IMR-90 (cell line): ENCODE measurements at regions not wholly inside any gene's neighbourhood (a gene's known extent, or its start where the extent isn't known, plus 50 kb on each side); places are given as distances from the start of the nearest gene placed in this dataset.
A peak's percentile ranks its signal among the peaks of the same experiment; 100 is the strongest.

Experiments used
- ATAC-seq: fragments of 200-7000 bp; cut with Tn5 transposase; 2 replicates; pipeline ENCODE4 v1.9.1; 2020; ENCODE audit warnings: low read depth, mild to moderate bottlenecking, moderate library complexity
- BruUV-seq: library from RNA; stranded (reverse); fragments of 400-500 nt; replicated peaks from 2 replicates; lab custom pipeline; 2021; lab: Mats Ljungman, UMichigan
- CTCF ChIA-PET: fragments of 300-600 bp; formaldehyde crosslinking; extraction: SDS; loops from one replicate; lab custom pipeline; 2021; ENCODE audit warnings: antibody characterized with exemption; lab: Yijun Ruan, JAX
- POLR2A ChIA-PET: fragments of 300-600 bp; sonication (Branson Sonifier 250); formaldehyde crosslinking; loops from one replicate; lab custom pipeline; 2022; ENCODE audit warnings: antibody characterized with exemption; ENCODE audit not compliant: unreplicated experiment; lab: Charles Lee
- DNase-seq: peaks from one replicate; pipeline ENCODE4 v3.0.0; 2013
- H2AFZ ChIP-seq: replicated peaks from 2 replicates; pipeline ENCODE3; 2013; ENCODE audit warnings: low read length, mild to moderate bottlenecking; ENCODE audit not compliant: poor library complexity
- H2AK5ac ChIP-seq: 2 replicates; pipeline ENCODE4 v1.6.1; 2013; ENCODE audit warnings: low read depth, low read length, inconsistent platforms
- H2AK9ac ChIP-seq: replicated peaks from 2 replicates; pipeline ENCODE3; 2013; ENCODE audit warnings: mild to moderate bottlenecking, low read depth, low read length, moderate library complexity; ENCODE audit not compliant: poor library complexity
- H2BK120ac ChIP-seq: 2 replicates; pipeline ENCODE4 v1.6.1; 2013; ENCODE audit warnings: low read depth, low read length, inconsistent platforms
- H2BK15ac ChIP-seq: 3 replicates; pipeline ENCODE4 v1.6.1; 2013; ENCODE audit warnings: low read depth, low read length, inconsistent platforms
- H2BK20ac ChIP-seq: 2 replicates; pipeline ENCODE4 v1.6.1; 2013; ENCODE audit warnings: low read depth, mild to moderate bottlenecking, inconsistent platforms, low read length, moderate library complexity
- H2BK5ac ChIP-seq: 2 replicates; pipeline ENCODE4 v1.6.1; 2013; ENCODE audit warnings: mild to moderate bottlenecking, low read depth, low read length, inconsistent platforms; ENCODE audit not compliant: poor library complexity, severe bottlenecking
- H3K14ac ChIP-seq: replicated peaks from 2 replicates; pipeline ENCODE4 v1.6.1; 2013; ENCODE audit warnings: low read depth, low read length, inconsistent platforms
- H3K18ac ChIP-seq: 2 replicates; pipeline ENCODE4 v1.6.1; 2013; ENCODE audit warnings: low read depth, low read length, control low read depth
- H3K23ac ChIP-seq: 2 replicates; pipeline ENCODE4 v1.6.1; 2013; ENCODE audit warnings: low read depth, low read length, inconsistent platforms
- H3K27ac ChIP-seq: 2 replicates; pipeline ENCODE4 v1.5.1; 2013; ENCODE audit warnings: mild to moderate bottlenecking, control low read depth, low read length; ENCODE audit not compliant: insufficient read depth
- H3K27me3 ChIP-seq: 2 replicates; pipeline ENCODE4 v1.6.1; 2013; ENCODE audit warnings: low read length; ENCODE audit not compliant: control insufficient read depth, insufficient read depth
- H3K36me3 ChIP-seq: 2 replicates; pipeline ENCODE4 v1.6.1; 2013; ENCODE audit warnings: low read length, mixed read lengths; ENCODE audit not compliant: control insufficient read depth, insufficient read depth
- H3K4ac ChIP-seq: 2 replicates; pipeline ENCODE4 v1.6.1; 2013; ENCODE audit warnings: low read depth, low read length, inconsistent platforms
- H3K4me1 ChIP-seq: 2 replicates; pipeline ENCODE4 v1.6.1; 2013; ENCODE audit warnings: low read length, mixed read lengths; ENCODE audit not compliant: control insufficient read depth, insufficient read depth
- H3K4me2 ChIP-seq: 2 replicates; pipeline ENCODE4 v1.6.1; 2013; ENCODE audit warnings: low read depth, mild to moderate bottlenecking, control low read depth, low read length, moderate library complexity
- H3K4me3 ChIP-seq: 2 replicates; pipeline ENCODE4 v1.5.1; 2013; ENCODE audit warnings: low read depth, mild to moderate bottlenecking, control low read depth, low read length, moderate library complexity; ENCODE audit not compliant: insufficient read depth
- H3K56ac ChIP-seq: 2 replicates; pipeline ENCODE4 v1.6.1; 2013; ENCODE audit warnings: low read length, inconsistent platforms; ENCODE audit not compliant: insufficient read depth; ENCODE audit errors: extremely low read depth
- H3K79me1 ChIP-seq, 2 experiments: 2 replicates each; pipeline ENCODE4 v1.6.1; 2013; ENCODE audit warnings: low read length in 2 of 2, inconsistent platforms in 1 of 2, low read depth in 1 of 2
- H3K9ac ChIP-seq: 2 replicates; pipeline ENCODE4 v1.6.1; 2013; ENCODE audit warnings: low read depth, low read length, control low read depth
- H3K9me1 ChIP-seq: 2 replicates; pipeline ENCODE4 v1.6.1; 2013; ENCODE audit warnings: low read length, inconsistent platforms; ENCODE audit not compliant: insufficient read depth
- H3K9me3 ChIP-seq: 2 replicates; pipeline ENCODE4 v1.6.1; 2013; ENCODE audit warnings: low read length; ENCODE audit not compliant: control insufficient read depth, insufficient read depth
- H4K20me1 ChIP-seq: 2 replicates; pipeline ENCODE4 v1.6.1; 2013; ENCODE audit warnings: low read length, inconsistent platforms; ENCODE audit not compliant: insufficient read depth
- H4K5ac ChIP-seq: 2 replicates; pipeline ENCODE4 v1.6.1; 2013; ENCODE audit warnings: mild to moderate bottlenecking, low read depth, low read length, control low read depth
- H4K8ac ChIP-seq, 2 experiments: 2 replicates each; pipeline ENCODE4 v1.6.1; 2013; ENCODE audit warnings: low read depth in 2 of 2, low read length in 2 of 2, control low read depth in 1 of 2, inconsistent platforms in 1 of 2
- H4K91ac ChIP-seq: 2 replicates; pipeline ENCODE4 v1.6.1; 2013; ENCODE audit warnings: low read depth, low read length, inconsistent platforms; ENCODE audit not compliant: insufficient read depth
- NFE2L2 ChIP-seq: fragments of 150-350 bp; IDR thresholded peaks from 2 replicates; pipeline ENCODE4 v1.6.1; 2016; ENCODE audit warnings: low read depth, mild to moderate bottlenecking, low read length
- RAD21 ChIP-seq: IDR thresholded peaks from 2 replicates; pipeline ENCODE4 v1.6.1; 2012; ENCODE audit warnings: low read length, improper control_type of control experiment
- SMC3 ChIP-seq: fragments of 150-350 bp; IDR thresholded peaks from 2 replicates; pipeline ENCODE4 v1.6.1; 2016; ENCODE audit warnings: low read depth, mild to moderate bottlenecking, antibody characterized with exemption, low read length, moderate library complexity
- WGBS, 2 experiments: methylation state at CpG; one replicate each; pipeline versions ENCODE4 v1.1.5 to v1.1.7; 2013; ENCODE audit warnings: missing lambda C conversion rate in 2 of 2; ENCODE audit not compliant: insufficient read length in 1 of 2; ENCODE audit errors: extremely low coverage in 2 of 2; 5-methylcytosine and 5-hydroxymethylcytosine counted together
- dilution Hi-C: fragments of 300-500 bp; cut with HindIII; formaldehyde crosslinking; loops from one replicate; pipeline ENCODE4 v1.14.3; 2018; ENCODE audit warnings: low sequenced_read_pairs; ENCODE audit not compliant: unreplicated experiment
- in situ Hi-C: fragments of 300-500 bp; cut with MboI; formaldehyde crosslinking; loops from 3 replicates; pipeline ENCODE4 v1.14.3; 2019; ENCODE audit warnings: low sequenced_read_pairs, inconsistent platforms, mixed read lengths
- intact Hi-C: fragments of 100-400 bp; cut with micrococcal nuclease; formaldehyde crosslinking; loops from 2 replicates; pipeline ENCODE4 v1.10.0; 2022
- TF ChIP-seq, protein P1 (sequence below): conservative IDR thresholded peaks from 2 replicates; pipeline ENCODE4 v1.5.1; 2012; ENCODE audit warnings: mild to moderate bottlenecking, low read depth, low read length, improper control_type of control experiment
- TF ChIP-seq, protein P2 (sequence below): fragments of 150-350 bp; IDR thresholded peaks from 2 replicates; pipeline ENCODE4 v1.6.1; 2016; ENCODE audit warnings: low read depth, mild to moderate bottlenecking, low read length, moderate library complexity, borderline replicate concordance

DNA sequence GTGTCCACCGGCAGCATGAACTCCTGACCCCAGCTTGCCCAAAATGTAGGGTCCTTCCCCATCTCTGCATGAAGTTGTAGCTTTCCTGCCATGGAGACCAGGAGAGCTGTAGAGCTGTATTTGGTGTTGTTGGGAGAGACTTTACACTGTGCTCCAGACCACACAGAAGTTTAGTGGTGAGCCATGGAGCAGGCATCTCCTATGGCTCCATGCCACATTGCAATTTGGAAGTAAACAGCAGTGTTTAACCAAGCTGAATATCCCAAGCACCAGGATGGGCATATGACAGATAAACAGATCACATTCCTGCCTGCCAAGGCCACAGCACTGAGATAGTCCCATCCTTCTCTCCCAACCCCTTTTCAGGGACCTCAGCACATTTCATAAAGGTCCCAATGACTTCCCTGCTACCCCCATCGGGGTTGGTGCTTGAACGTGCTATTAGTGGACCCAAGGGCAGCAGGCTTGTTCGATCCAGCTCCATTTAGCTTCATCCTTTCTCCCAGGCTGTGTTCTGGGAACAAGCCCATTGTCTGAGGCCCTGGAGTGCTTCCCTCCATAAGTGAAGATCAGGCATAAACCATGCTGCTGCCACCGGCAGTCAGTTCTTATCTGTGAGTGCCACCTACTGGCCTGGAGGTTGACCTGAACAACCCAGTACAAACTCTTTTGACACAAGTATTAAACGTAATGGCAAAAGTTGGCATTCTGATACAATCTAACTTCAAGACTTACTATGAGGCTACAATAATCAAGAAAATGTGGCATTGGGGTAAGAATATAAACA is 172.3 kb upstream of the ATXN7L3B start:
- Histone ChIP-seq H3K56ac (no peak overlapping the region), H4K5ac (no peak overlapping the region), H3K14ac (no peak overlapping the region; the same call in 1 of the 2 replicates), H4K8ac (no peak overlapping the region), H3K27ac (no peak overlapping the region), H3K36me3 (no peaks in the 10 kb centered on the region), H2BK15ac (no peak overlapping the region), H3K4me3 (no peak overlapping the region), H3K18ac (no peak overlapping the region), H3K9me3 (no peaks in the 10 kb centered on the region), H3K4ac (no peak overlapping the region), H2AK5ac (no peak overlapping the region), H4K91ac (no peak overlapping the region), H3K9ac (no peak overlapping the region), H2AK9ac (peak overlapping the region; percentile 37), H2BK120ac (no peak overlapping the region), H3K27me3 (no peaks in the 10 kb centered on the region), H3K9me1 (no peaks in the 10 kb centered on the region), H2BK20ac (no peak overlapping the region), H2BK5ac (no peak overlapping the region), H4K20me1 (no peaks in the 10 kb centered on the region), H3K4me2 (no peak overlapping the region), H3K23ac (no peak overlapping the region), H3K79me1 (no peaks in the 10 kb centered on the region), H2AFZ (peak overlapping the region; percentile 58), H3K4me1 (no peaks in the 10 kb centered on the region)
- dilution Hi-C loops (no loop called here), in situ Hi-C loops (no loop called here), intact Hi-C loops (no loop called here)
- TF ChIP-seq RAD21: peak; percentile 63
- TF ChIP-seq, protein P1, sequence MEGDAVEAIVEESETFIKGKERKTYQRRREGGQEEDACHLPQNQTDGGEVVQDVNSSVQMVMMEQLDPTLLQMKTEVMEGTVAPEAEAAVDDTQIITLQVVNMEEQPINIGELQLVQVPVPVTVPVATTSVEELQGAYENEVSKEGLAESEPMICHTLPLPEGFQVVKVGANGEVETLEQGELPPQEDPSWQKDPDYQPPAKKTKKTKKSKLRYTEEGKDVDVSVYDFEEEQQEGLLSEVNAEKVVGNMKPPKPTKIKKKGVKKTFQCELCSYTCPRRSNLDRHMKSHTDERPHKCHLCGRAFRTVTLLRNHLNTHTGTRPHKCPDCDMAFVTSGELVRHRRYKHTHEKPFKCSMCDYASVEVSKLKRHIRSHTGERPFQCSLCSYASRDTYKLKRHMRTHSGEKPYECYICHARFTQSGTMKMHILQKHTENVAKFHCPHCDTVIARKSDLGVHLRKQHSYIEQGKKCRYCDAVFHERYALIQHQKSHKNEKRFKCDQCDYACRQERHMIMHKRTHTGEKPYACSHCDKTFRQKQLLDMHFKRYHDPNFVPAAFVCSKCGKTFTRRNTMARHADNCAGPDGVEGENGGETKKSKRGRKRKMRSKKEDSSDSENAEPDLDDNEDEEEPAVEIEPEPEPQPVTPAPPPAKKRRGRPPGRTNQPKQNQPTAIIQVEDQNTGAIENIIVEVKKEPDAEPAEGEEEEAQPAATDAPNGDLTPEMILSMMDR: peak; percentile 41
- TF ChIP-seq NFE2L2: no peak
- TF ChIP-seq, protein P2, sequence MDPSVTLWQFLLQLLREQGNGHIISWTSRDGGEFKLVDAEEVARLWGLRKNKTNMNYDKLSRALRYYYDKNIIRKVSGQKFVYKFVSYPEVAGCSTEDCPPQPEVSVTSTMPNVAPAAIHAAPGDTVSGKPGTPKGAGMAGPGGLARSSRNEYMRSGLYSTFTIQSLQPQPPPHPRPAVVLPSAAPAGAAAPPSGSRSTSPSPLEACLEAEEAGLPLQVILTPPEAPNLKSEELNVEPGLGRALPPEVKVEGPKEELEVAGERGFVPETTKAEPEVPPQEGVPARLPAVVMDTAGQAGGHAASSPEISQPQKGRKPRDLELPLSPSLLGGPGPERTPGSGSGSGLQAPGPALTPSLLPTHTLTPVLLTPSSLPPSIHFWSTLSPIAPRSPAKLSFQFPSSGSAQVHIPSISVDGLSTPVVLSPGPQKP: no peak
- peak; percentile 27; the same call in 1 of the 2 replicates for TF ChIP-seq SMC3
- ATAC-seq (peak; percentile 60), DNase-seq (peak; percentile 33)
- WGBS, 2 experiments: 40% methylated on average over 1 of the region's 6 CpGs; no CpG with 5 or more reads in 1 of the 2 experiments
- no TSS peak for BruUV-seq
- POLR2A ChIA-PET: no interaction called here
- CTCF ChIA-PET: no interaction called here
